ENCODE measurements at regions not wholly inside any gene's neighbourhood (a gene's known extent, or its start where the extent isn't known, plus 50 kb on each side); places are given as distances from the start of the nearest gene placed in this dataset.

- no peaks in the 10 kb centered on the region for H3K9me3 ChIP-seq
- TF ChIP-seq CTCF (IDR thresholded peaks at IDR 0.05): no peak
- TF ChIP-seq POLR2A (IDR thresholded peaks at IDR 0.05): no peak
- intact Hi-C loops (cut with DNase I; ENCODE audit: low total_unique reads): no loop called here
- H3K4me1 ChIP-seq: no peaks in the 10 kb centered on the region
- H3K4me3 ChIP-seq: no peak overlapping the region
- no peak for DNase-seq
- H3K27me3 ChIP-seq: no peaks in the 10 kb centered on the region
- no peak overlapping the region for H3K27ac ChIP-seq
- 89 to 95% methylated on average over 1 of the region's 1 CpG for WGBS, 2 donors
- H3K36me3 ChIP-seq (ENCODE audit: low read depth, missing control alignments): no peaks in the 10 kb centered on the region
Observed at GRCh38 chr3:21237638-21238037, 513.4 kb downstream of the ZNF385D start.

- H3K4me1 ChIP-seq: no peaks in the 10 kb centered on the region
- TF ChIP-seq CTCF (IDR thresholded peaks at IDR 0.05): no peak
- no peak for TF ChIP-seq POLR2A (IDR thresholded peaks at IDR 0.05)
- H3K27ac ChIP-seq: no peak overlapping the region
- no peaks in the 10 kb centered on the region for H3K36me3 ChIP-seq (ENCODE audit: low read depth, missing control alignments)
- no peaks in the 10 kb centered on the region for H3K9me3 ChIP-seq
- DNase-seq: no peak
- H3K27me3 ChIP-seq: no peaks in the 10 kb centered on the region
- WGBS, 2 donors: 79 to 82% methylated on average over 4 of the region's 4 CpGs
- intact Hi-C loops (cut with DNase I; ENCODE audit: low total_unique reads): no loop called here
- H3K4me3 ChIP-seq: no peak overlapping the region
Observed at GRCh38 chr3:21235491-21235890, 515.5 kb downstream of the ZNF385D start.

- DNase-seq: no peak
- 94 to 95% methylated on average over 1 of the region's 1 CpG for WGBS, 2 donors
- Histone ChIP-seq H3K27me3 (no peaks in the 10 kb centered on the region), H3K9me3 (no peaks in the 10 kb centered on the region), H3K4me1 (no peaks in the 10 kb centered on the region), H3K27ac (no peak overlapping the region), H3K36me3 (ENCODE audit: low read depth, missing control alignments) (no peaks in the 10 kb centered on the region), H3K4me3 (no peak overlapping the region)
- intact Hi-C loops (cut with DNase I; ENCODE audit: low total_unique reads): no loop called here
- TF ChIP-seq CTCF (IDR thresholded peaks at IDR 0.05): no peak
- TF ChIP-seq POLR2A (IDR thresholded peaks at IDR 0.05): no peak
Observed at GRCh38 chr3:21234933-21235332, 516.1 kb downstream of the ZNF385D start.

- Histone ChIP-seq H3K27me3 (no peaks in the 10 kb centered on the region), H3K4me1 (no peaks in the 10 kb centered on the region), H3K27ac (no peak overlapping the region), H3K36me3 (ENCODE audit: low read depth, missing control alignments) (no peaks in the 10 kb centered on the region), H3K9me3 (no peaks in the 10 kb centered on the region), H3K4me3 (no peak overlapping the region)
- no peak for DNase-seq
- TF ChIP-seq CTCF (IDR thresholded peaks at IDR 0.05) (no peak), POLR2A (IDR thresholded peaks at IDR 0.05) (no peak)
- 76 to 81% methylated on average over 4 of the region's 4 CpGs for WGBS, 2 donors
- intact Hi-C loops (cut with DNase I; ENCODE audit: low total_unique reads): no loop called here
Observed at GRCh38 chr3:21229426-21230135, 521.4 kb downstream of the ZNF385D start.

GRCh38 chr3:21226086-21226485 is 524.9 kb downstream of the ZNF385D start:
- Histone ChIP-seq H3K4me3 (peak overlapping the region in 1 of 2 donors; percentile 1), H3K36me3 (ENCODE audit: low read depth, missing control alignments) (no peaks in the 10 kb centered on the region), H3K9me3 (no peaks in the 10 kb centered on the region), H3K4me1 (no peaks in the 10 kb centered on the region), H3K27ac (no peak overlapping the region), H3K27me3 (no peaks in the 10 kb centered on the region)
- TF ChIP-seq POLR2A (IDR thresholded peaks at IDR 0.05) (no peak), CTCF (IDR thresholded peaks at IDR 0.05) (no peak)
- intact Hi-C loops (cut with DNase I; ENCODE audit: low total_unique reads): no loop called here
- WGBS, 2 donors: 62 to 63% methylated on average over 13 of the region's 13 CpGs
- DNase-seq: peak; percentile 22

Data from testis (tissue), 2 donors.